Calu3 (cell line): ENCODE measurements at regions not wholly inside any gene's neighbourhood (a gene's known extent, or its start where the extent isn't known, plus 50 kb on each side); places are given as distances from the start of the nearest gene placed in this dataset.
A peak's percentile ranks its signal among the peaks of the same experiment; 100 is the strongest.

ENCODE experiments used
- BruUV-seq: library from RNA; stranded (reverse); fragments of 400-500 nt; replicated peaks from 2 replicates; lab custom pipeline; 2021; lab: Mats Ljungman, UMichigan
- CTCF ChIA-PET: fragments of 300-600 bp; sonication (Branson Sonifier 250); formaldehyde crosslinking; loops from one replicate; lab custom pipeline; 2022; ENCODE audit warnings: antibody characterized with exemption; lab: Charles Lee
- DNase-seq: peaks from one replicate; pipeline ENCODE4 v3.0.0; 2022
- H3K27ac Mint-ChIP-seq: one replicate; pipeline ENCODE4 v1.8.0; 2022; ENCODE audit warnings: mixed read lengths; ENCODE audit not compliant: unreplicated experiment
- H3K27me3 Mint-ChIP-seq: one replicate; pipeline ENCODE4 v1.8.0; 2022; ENCODE audit warnings: mixed read lengths; ENCODE audit not compliant: unreplicated experiment
- H3K36me3 Mint-ChIP-seq: one replicate; pipeline ENCODE4 v1.8.0; 2022; ENCODE audit warnings: mild to moderate bottlenecking, moderate library complexity, mixed read lengths; ENCODE audit not compliant: insufficient read depth, unreplicated experiment
- H3K4me1 Mint-ChIP-seq: one replicate; pipeline ENCODE4 v1.8.0; 2022; ENCODE audit warnings: mild to moderate bottlenecking, low read depth, mixed read lengths; ENCODE audit not compliant: unreplicated experiment
- H3K4me3 Mint-ChIP-seq: one replicate; pipeline ENCODE4 v1.8.0; 2022; ENCODE audit warnings: mild to moderate bottlenecking, low read depth, moderate library complexity, mixed read lengths; ENCODE audit not compliant: unreplicated experiment
- H3K9me3 Mint-ChIP-seq: one replicate; pipeline ENCODE4 v1.8.0; 2022; ENCODE audit warnings: low read depth, mixed read lengths; ENCODE audit not compliant: unreplicated experiment
- intact Hi-C: fragments of 100-400 bp; cut with micrococcal nuclease; formaldehyde crosslinking; loops from one replicate; pipeline ENCODE4 v1.10.0; 2022; ENCODE audit not compliant: unreplicated experiment
- TF ChIP-seq, protein P1 (sequence below): fragments of 200-600 bp; IDR thresholded peaks from one replicate; pipeline ENCODE4 v1.8.0; 2022; ENCODE audit warnings: antibody characterized with exemption; ENCODE audit not compliant: unreplicated experiment

DNA sequence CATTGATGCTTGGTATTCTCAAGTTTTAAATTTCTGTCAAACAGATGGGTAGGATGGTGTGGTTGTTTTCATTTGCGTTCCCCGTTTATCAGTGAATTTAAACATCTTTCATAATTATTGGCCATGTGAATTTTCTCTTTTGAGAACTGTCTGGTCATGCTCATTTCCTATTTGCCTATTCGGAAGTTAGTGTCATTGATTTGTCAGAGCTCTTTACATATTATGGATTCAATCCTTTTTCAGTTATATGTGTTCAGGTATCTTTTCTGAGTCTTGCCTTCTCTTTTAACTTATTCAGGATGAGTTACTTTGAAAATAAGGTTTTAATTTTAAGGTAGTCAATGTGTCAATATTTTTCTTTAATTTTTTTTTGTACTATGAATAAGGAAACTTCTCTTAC lies 315.7 kb downstream of the MN1 start:
- no peaks in the 10 kb centered on the region for H3K36me3 Mint-ChIP-seq
- CTCF ChIA-PET, result no interaction called here
- H3K9me3 Mint-ChIP-seq, result no peaks in the 10 kb centered on the region
- H3K27me3 Mint-ChIP-seq, result no peaks in the 10 kb centered on the region
- no peak overlapping the region for H3K27ac Mint-ChIP-seq
- H3K4me1 Mint-ChIP-seq, result peaks cover 41% of the 10 kb centered on the region
- TF ChIP-seq, protein P1, sequence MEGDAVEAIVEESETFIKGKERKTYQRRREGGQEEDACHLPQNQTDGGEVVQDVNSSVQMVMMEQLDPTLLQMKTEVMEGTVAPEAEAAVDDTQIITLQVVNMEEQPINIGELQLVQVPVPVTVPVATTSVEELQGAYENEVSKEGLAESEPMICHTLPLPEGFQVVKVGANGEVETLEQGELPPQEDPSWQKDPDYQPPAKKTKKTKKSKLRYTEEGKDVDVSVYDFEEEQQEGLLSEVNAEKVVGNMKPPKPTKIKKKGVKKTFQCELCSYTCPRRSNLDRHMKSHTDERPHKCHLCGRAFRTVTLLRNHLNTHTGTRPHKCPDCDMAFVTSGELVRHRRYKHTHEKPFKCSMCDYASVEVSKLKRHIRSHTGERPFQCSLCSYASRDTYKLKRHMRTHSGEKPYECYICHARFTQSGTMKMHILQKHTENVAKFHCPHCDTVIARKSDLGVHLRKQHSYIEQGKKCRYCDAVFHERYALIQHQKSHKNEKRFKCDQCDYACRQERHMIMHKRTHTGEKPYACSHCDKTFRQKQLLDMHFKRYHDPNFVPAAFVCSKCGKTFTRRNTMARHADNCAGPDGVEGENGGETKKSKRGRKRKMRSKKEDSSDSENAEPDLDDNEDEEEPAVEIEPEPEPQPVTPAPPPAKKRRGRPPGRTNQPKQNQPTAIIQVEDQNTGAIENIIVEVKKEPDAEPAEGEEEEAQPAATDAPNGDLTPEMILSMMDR, result no peak
- no TSS peak for BruUV-seq
- intact Hi-C loops, result no loop called here
- DNase-seq, result no peak
- no peak overlapping the region for H3K4me3 Mint-ChIP-seq

- no TSS peak for BruUV-seq
- no peaks in the 10 kb centered on the region for H3K9me3 Mint-ChIP-seq
- intact Hi-C loops, result no loop called here
- no peaks in the 10 kb centered on the region for H3K36me3 Mint-ChIP-seq
- H3K27me3 Mint-ChIP-seq, result no peaks in the 10 kb centered on the region
- H3K27ac Mint-ChIP-seq, result no peak overlapping the region
- CTCF ChIA-PET, result interaction anchor here (0.7 to 1.0 kb wide), 3 partner anchors 44 to 665 kb away, joined by 3 to 6 read pairs (median 3); no protein-coding TSS in a partner anchor
- TF ChIP-seq, protein P1, result no peak
- peak; percentile 34 for DNase-seq
- peaks cover 31% of the 10 kb centered on the region for H3K4me1 Mint-ChIP-seq
- H3K4me3 Mint-ChIP-seq, result no peak overlapping the region
Measured at GRCh38 chr22:27487600-27488452, 313.7 kb downstream of the MN1 start.

- Mint-ChIP-seq H3K4me1 (peaks cover 31% of the 10 kb centered on the region), H3K36me3 (no peaks in the 10 kb centered on the region), H3K27ac (no peak overlapping the region), H3K27me3 (no peaks in the 10 kb centered on the region), H3K9me3 (no peaks in the 10 kb centered on the region), H3K4me3 (no peak overlapping the region)
- no peak for DNase-seq
- TF ChIP-seq, protein P1, result no peak
- BruUV-seq, result no TSS peak
- intact Hi-C loops, result no loop called here
- CTCF ChIA-PET, result interaction anchor here (0.7 to 1.0 kb wide), 3 partner anchors 43 to 665 kb away, joined by 3 to 6 read pairs (median 3); no protein-coding TSS in a partner anchor
Measured at GRCh38 chr22:27488456-27489177, 312.9 kb downstream of the MN1 start.

- BruUV-seq, result no TSS peak
- DNase-seq, result peak; percentile 60
Measured at GRCh38 chr22:27489178-27489675, 312.3 kb downstream of the MN1 start.

More at GRCh38 chr22:27489178-27489675, 312.3 kb downstream of the MN1 start:
- H3K27ac Mint-ChIP-seq, result no peak overlapping the region
- intact Hi-C loops, result no loop called here
- TF ChIP-seq, protein P1, result no peak
- H3K9me3 Mint-ChIP-seq, result no peaks in the 10 kb centered on the region
- no peaks in the 10 kb centered on the region for H3K36me3 Mint-ChIP-seq
- H3K4me1 Mint-ChIP-seq, result peaks cover 31% of the 10 kb centered on the region
- CTCF ChIA-PET, result interaction anchor here (0.6 kb wide), 1 partner anchor 14 kb away, joined by 3 read pairs; no protein-coding TSS in a partner anchor
- no peak overlapping the region for H3K4me3 Mint-ChIP-seq
- H3K27me3 Mint-ChIP-seq, result no peaks in the 10 kb centered on the region
